ENCODE measurements at regions not wholly inside any gene's neighbourhood (a gene's known extent, or its start where the extent isn't known, plus 50 kb on each side); places are given as distances from the start of the nearest gene placed in this dataset.
A peak's percentile ranks its signal among the peaks of the same experiment; 100 is the strongest.

DNA sequence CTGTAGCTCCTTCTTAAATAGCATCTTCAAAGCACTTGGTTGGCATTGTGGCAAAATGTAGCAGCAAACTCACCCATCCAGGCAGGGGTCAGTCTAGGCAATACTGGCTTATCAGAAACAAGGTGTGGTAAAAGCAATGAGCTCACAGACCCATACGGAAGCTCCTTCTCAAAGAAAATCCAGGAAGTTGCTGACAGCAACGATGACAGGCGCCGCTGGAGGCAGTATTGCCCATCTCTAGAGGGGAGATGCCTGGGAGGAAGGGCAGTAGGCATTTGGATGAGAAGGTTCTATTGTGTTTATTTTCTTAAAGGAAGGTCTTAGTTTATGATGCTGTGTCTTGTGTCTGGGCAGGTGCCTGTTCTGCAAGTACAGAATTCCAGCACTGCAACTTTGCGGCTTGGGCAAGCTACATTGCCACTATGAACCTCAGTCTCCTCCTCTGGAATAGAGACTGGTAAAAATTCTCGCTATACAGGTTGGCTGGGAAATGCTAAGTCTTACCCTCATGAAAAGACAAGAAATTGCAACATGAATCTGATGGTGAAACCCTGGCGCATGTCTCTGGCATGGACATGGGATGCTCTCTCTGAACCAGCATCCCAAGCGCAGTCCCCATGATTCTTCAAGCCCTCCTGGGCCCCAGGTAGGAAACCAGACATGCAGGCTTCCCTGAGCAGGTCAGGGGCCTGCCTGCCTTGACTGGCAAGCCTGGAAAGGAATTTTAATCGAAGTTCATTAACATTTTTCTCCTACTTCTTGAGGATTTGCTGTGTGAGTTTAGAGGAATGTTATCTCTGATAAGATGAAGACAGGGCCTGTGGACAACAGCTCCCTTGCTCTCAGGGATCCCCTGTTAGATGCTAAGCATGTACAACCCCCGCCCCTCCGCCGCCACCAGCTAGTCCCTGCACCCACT, 156.0 kb downstream of the TFCP2L1 start:
- Histone ChIP-seq H3K36me3 (ENCODE audit: control insufficient read depth in 1 of 2, insufficient read depth in 2 of 2, low read length in 2 of 2) (no peaks in the 10 kb centered on the region), H3K4me1 (ENCODE audit: control insufficient read depth in 1 of 2, insufficient read depth in 2 of 2, low read length in 2 of 2) (peaks cover 0 to 5% of the 10 kb centered on the region in 2 experiments; a peak in 3 of 4 replicates), H3K27ac (ENCODE audit: low read depth, low read length) (no peak overlapping the region), H2AFZ (ENCODE audit: low read depth, low read length, poor library complexity, severe bottlenecking) (peak overlapping the region; percentile 83), H3K4me2 (ENCODE audit: low read length) (peak overlapping the region; percentile 32; the same call in 1 of the 2 replicates), H3K9me3 (ENCODE audit: control insufficient read depth in 1 of 2, insufficient read depth in 1 of 2, low read depth in 1 of 2, low read length in 2 of 2) (no peaks in the 10 kb centered on the region), H3K9ac (ENCODE audit: low read length) (no peak overlapping the region), H3K27me3 (ENCODE audit: insufficient read depth, low read length) (no peaks in the 10 kb centered on the region; the same call in 1 of the 2 replicates), H4K20me1 (ENCODE audit: insufficient read depth) (no peaks in the 10 kb centered on the region), H3K4me3 (replicated peaks in 1 of 2; ENCODE audit: low read depth in 1 of 2, low read length in 2 of 2) (no peak overlapping the region), H3K79me2 (ENCODE audit: insufficient read depth, low read length) (no peaks in the 10 kb centered on the region), H3K9me2 (ENCODE audit: insufficient read depth) (no peaks in the 10 kb centered on the region)
- no TSS peak for BruUV-seq (replicated peaks)
- peak; percentile 48 for DNase-seq (ENCODE audit: low read depth, low spot score)
- POLR2A ChIA-PET, result interaction anchor here (1.3 to 1.8 kb wide), 2 partner anchors 227 to 401 kb away, joined by 9 to 15 read pairs; partner anchors contain the start of gene RNU4ATAC
- TF ChIP-seq, protein P1, sequence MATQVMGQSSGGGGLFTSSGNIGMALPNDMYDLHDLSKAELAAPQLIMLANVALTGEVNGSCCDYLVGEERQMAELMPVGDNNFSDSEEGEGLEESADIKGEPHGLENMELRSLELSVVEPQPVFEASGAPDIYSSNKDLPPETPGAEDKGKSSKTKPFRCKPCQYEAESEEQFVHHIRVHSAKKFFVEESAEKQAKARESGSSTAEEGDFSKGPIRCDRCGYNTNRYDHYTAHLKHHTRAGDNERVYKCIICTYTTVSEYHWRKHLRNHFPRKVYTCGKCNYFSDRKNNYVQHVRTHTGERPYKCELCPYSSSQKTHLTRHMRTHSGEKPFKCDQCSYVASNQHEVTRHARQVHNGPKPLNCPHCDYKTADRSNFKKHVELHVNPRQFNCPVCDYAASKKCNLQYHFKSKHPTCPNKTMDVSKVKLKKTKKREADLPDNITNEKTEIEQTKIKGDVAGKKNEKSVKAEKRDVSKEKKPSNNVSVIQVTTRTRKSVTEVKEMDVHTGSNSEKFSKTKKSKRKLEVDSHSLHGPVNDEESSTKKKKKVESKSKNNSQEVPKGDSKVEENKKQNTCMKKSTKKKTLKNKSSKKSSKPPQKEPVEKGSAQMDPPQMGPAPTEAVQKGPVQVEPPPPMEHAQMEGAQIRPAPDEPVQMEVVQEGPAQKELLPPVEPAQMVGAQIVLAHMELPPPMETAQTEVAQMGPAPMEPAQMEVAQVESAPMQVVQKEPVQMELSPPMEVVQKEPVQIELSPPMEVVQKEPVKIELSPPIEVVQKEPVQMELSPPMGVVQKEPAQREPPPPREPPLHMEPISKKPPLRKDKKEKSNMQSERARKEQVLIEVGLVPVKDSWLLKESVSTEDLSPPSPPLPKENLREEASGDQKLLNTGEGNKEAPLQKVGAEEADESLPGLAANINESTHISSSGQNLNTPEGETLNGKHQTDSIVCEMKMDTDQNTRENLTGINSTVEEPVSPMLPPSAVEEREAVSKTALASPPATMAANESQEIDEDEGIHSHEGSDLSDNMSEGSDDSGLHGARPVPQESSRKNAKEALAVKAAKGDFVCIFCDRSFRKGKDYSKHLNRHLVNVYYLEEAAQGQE (IDR thresholded peaks at IDR 0.05; ENCODE audit: low read depth), result no peak
- TF ChIP-seq, protein P2, sequence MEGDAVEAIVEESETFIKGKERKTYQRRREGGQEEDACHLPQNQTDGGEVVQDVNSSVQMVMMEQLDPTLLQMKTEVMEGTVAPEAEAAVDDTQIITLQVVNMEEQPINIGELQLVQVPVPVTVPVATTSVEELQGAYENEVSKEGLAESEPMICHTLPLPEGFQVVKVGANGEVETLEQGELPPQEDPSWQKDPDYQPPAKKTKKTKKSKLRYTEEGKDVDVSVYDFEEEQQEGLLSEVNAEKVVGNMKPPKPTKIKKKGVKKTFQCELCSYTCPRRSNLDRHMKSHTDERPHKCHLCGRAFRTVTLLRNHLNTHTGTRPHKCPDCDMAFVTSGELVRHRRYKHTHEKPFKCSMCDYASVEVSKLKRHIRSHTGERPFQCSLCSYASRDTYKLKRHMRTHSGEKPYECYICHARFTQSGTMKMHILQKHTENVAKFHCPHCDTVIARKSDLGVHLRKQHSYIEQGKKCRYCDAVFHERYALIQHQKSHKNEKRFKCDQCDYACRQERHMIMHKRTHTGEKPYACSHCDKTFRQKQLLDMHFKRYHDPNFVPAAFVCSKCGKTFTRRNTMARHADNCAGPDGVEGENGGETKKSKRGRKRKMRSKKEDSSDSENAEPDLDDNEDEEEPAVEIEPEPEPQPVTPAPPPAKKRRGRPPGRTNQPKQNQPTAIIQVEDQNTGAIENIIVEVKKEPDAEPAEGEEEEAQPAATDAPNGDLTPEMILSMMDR (IDR thresholded peaks at IDR 0.05 in 2 of 3, conservative IDR thresholded peaks at IDR 0.05 in 1 of 3; ENCODE audit: borderline replicate concordance in 1 of 3, insufficient read depth in 1 of 3, low read depth in 2 of 3, low read length in 2 of 3), result peak; percentile 79 to 93 (median 90)
- TF ChIP-seq ZFX (IDR thresholded peaks at IDR 0.05), result no peak
- no peak for TF ChIP-seq ZNF274 (IDR thresholded peaks at IDR 0.05; ENCODE audit: low read depth, low read length)
- peak; percentile 78 for TF ChIP-seq ELF1 (IDR thresholded peaks at IDR 0.05; ENCODE audit: borderline replicate concordance, low read depth)
- TF ChIP-seq RAD21 (IDR thresholded peaks at IDR 0.05; ENCODE audit: low read depth), result peak; percentile 86
- TF ChIP-seq EZH2 (IDR thresholded peaks at IDR 0.05), result no peak
- CTCF ChIA-PET, result interaction anchor here (0.6 to 3.1 kb wide), 47 partner anchors 8 to 626 kb away, joined by 3 to 99 read pairs (median 4); partner anchors contain the start of genes NIFK, RNU4ATAC and TSN
- ATAC-seq, result peak; percentile 91
- intact Hi-C loops (cut with micrococcal nuclease), result loop anchor here (1.0 kb wide), 2 partner anchors 194 to 227 kb away; no protein-coding TSS in a partner anchor
- RAD21 ChIA-PET (ENCODE audit: low non-redundant PET in 1 of 2, low total read pairs in 2 of 2, uncharacterized antibody in 2 of 2, unreplicated experiment in 2 of 2), result interaction anchor here (0.7 to 1.7 kb wide), 7 partner anchors 34 to 227 kb away, joined by 3 to 12 read pairs (median 4); no protein-coding TSS in a partner anchor
